K562 (cell line): ENCODE measurements at regions not wholly inside any gene's neighbourhood (a gene's known extent, or its start where the extent isn't known, plus 50 kb on each side); places are given as distances from the start of the nearest gene placed in this dataset.

Source experiments
- ESRRA ChIP-seq: fragments of 450-650 bp; IDR thresholded peaks from 2 replicates; pipeline ENCODE4 v1.6.1; 2014; ENCODE audit warnings: low read depth, mild to moderate bottlenecking, moderate library complexity, borderline replicate concordance
- MNT ChIP-seq, 2 experiments: fragments of 450-650 bp; conservative IDR thresholded peaks; 2 replicates each; pipeline ENCODE4 v1.6.1; 2017; ENCODE audit warnings: mild to moderate bottlenecking in 2 of 2, moderate library complexity in 2 of 2
- SMARCB1 ChIP-seq: IDR thresholded peaks from 2 replicates; pipeline ENCODE4 v1.6.1; 2011; ENCODE audit warnings: improper control_type of control experiment, low read depth; ENCODE audit not compliant: insufficient read length
- SNRNP70 ChIP-seq: fragments of 200-400 bp; formaldehyde crosslinking; optimal IDR thresholded peaks from 2 replicates; pipeline ENCODE3; 2017; ENCODE audit warnings: low read depth, low read length
- XRCC3 ChIP-seq: fragments of 450-650 bp; IDR thresholded peaks from 2 replicates; pipeline ENCODE4 v1.6.1; 2017; ENCODE audit warnings: mild to moderate bottlenecking, moderate library complexity
- TF ChIP-seq, protein P1 (sequence below), 2 experiments: fragments of 450-650 bp in 1 of 2; IDR thresholded peaks; 2 replicates each; pipeline ENCODE4 v1.6.1; 2011 to 2017; ENCODE audit warnings: low read depth in 2 of 2, antibody characterized with exemption in 1 of 2, borderline replicate concordance in 1 of 2, low read length in 1 of 2, mild to moderate bottlenecking in 1 of 2, mixed read lengths in 1 of 2; ENCODE audit not compliant: control insufficient read depth in 1 of 2
- TF ChIP-seq, protein P2 (sequence below): fragments of 450-650 bp; IDR thresholded peaks from 2 replicates; pipeline ENCODE4 v1.6.1; 2016; ENCODE audit warnings: antibody characterized with exemption

DNA sequence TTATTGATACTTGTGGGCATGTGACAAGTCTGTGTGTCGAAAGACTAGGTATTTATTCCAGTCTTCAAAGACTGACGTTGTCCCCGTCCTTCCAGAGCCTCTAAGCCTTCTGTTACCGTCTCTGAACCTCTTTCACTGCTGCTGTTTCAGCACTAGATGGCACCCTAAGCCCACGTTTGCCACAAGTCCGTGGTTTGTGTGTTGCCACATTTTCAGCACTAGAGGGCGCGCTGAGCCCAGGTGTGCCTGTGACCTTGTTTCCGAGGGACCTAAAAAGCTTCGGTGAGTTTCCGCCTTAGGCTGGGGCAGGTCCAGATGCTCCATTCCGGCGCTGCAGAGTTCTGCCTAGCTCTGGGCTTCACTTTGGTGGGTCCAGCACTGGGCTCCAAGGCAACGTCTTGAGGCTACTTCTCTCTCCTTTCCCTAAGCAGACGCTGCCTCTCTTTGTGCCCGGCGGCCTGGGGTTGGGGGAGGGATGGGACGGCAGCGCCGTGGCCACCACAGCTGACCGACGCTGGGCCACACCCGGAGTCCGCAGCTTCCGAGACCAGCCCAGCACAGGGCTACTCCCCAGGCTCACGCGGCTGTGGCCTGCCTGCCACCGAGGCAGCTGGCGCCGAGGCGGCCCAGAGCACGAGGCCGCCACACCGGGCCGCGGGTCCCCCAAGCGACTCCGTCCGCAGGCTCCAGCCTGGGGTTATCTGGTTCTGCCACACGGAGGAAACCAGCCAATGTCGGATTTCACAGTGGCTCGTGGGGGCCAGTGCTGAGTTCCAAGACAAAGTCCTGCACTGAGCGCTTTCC, 520.2 kb downstream of the REEP3 start (continued):
- TF ChIP-seq SNRNP70 (no peak), XRCC3 (no peak), SMARCB1 (no peak), MNT (conservative IDR thresholded peaks at IDR 0.05) (0 out of 4 replicates have a peak, but pooled peaks of 1 of the 2 experiments have one; percentile 15), ESRRA (peak; percentile 82; the same call in 1 of the 2 replicates)
- TF ChIP-seq, protein P1, sequence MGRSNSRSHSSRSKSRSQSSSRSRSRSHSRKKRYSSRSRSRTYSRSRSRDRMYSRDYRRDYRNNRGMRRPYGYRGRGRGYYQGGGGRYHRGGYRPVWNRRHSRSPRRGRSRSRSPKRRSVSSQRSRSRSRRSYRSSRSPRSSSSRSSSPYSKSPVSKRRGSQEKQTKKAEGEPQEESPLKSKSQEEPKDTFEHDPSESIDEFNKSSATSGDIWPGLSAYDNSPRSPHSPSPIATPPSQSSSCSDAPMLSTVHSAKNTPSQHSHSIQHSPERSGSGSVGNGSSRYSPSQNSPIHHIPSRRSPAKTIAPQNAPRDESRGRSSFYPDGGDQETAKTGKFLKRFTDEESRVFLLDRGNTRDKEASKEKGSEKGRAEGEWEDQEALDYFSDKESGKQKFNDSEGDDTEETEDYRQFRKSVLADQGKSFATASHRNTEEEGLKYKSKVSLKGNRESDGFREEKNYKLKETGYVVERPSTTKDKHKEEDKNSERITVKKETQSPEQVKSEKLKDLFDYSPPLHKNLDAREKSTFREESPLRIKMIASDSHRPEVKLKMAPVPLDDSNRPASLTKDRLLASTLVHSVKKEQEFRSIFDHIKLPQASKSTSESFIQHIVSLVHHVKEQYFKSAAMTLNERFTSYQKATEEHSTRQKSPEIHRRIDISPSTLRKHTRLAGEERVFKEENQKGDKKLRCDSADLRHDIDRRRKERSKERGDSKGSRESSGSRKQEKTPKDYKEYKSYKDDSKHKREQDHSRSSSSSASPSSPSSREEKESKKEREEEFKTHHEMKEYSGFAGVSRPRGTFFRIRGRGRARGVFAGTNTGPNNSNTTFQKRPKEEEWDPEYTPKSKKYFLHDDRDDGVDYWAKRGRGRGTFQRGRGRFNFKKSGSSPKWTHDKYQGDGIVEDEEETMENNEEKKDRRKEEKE (IDR thresholded peaks at IDR 0.05; ENCODE audit: borderline replicate concordance in 1 of 2, control insufficient read depth in 1 of 2, low read depth in 2 of 2, low read length in 1 of 2): no peak
- TF ChIP-seq, protein P2, sequence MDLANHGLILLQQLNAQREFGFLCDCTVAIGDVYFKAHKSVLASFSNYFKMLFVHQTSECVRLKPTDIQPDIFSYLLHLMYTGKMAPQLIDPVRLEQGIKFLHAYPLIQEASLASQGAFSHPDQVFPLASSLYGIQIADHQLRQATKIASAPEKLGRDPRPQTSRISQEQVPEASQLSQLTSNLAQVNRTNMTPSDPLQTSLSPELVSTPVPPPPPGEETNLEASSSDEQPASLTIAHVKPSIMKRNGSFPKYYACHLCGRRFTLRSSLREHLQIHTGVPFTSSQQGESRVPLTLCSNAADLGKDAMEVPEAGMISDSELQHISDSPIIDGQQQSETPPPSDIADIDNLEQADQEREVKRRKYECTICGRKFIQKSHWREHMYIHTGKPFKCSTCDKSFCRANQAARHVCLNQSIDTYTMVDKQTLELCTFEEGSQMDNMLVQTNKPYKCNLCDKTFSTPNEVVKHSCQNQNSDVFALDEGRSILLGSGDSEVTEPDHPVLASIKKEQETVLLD: no peak
